GM19467 (cell line): ENCODE measurements at regions not wholly inside any gene's neighbourhood (a gene's known extent, or its start where the extent isn't known, plus 50 kb on each side); places are given as distances from the start of the nearest gene placed in this dataset.
"Not testable (repeated sequence)": the region's sequence is repeated elsewhere in the genome, so short reads cannot be mapped to it uniquely, and the experiment has no call there.

Experiments used
- ATAC-seq: cut with Tn5 transposase; IDR thresholded peaks from one replicate; pipeline ENCODE4 v1.9.1; 2021; ENCODE audit warnings: mild to moderate bottlenecking, moderate library complexity; ENCODE audit not compliant: unreplicated experiment

DNA sequence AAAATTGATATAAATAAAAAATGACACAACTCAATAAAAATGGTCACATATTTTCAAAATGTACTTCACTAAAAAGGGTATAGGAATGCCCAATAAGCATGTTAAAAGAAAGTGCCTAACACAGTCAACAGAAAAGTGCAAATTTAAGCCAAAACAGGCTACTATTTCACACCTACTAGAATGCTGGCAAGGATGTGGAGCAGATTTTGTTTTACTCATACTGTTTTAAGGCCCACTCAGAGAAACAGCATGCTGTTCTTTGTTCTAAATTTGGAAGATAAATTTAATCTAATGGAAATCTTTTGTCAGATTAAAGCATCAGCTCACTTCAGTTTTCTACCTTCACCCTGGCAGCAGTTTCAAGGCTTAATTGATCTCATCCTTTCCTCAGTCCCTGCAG, 576.8 kb upstream of the HS3ST1 start:
- no peak for ATAC-seq

DNA sequence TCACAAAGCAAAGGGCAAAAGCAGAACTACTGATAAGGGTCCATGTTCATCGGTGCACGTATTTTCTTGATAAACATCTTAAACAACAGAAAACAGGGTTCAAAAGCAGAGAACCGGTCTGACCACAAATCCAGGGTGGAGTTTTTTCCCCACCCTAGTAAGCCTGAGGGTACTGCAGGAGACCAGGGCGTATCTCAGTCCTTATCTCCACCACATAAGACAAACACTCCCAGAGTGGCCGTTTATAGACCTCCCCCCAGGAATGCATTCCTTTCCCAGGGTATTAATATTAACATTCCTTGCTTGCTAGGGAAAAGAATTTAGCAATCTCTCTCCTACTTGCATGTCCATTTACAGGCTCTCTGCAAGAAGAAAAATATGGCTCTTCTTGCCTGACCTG, 567.9 kb upstream of the HS3ST1 start:
- not testable (repeated sequence) for ATAC-seq

DNA sequence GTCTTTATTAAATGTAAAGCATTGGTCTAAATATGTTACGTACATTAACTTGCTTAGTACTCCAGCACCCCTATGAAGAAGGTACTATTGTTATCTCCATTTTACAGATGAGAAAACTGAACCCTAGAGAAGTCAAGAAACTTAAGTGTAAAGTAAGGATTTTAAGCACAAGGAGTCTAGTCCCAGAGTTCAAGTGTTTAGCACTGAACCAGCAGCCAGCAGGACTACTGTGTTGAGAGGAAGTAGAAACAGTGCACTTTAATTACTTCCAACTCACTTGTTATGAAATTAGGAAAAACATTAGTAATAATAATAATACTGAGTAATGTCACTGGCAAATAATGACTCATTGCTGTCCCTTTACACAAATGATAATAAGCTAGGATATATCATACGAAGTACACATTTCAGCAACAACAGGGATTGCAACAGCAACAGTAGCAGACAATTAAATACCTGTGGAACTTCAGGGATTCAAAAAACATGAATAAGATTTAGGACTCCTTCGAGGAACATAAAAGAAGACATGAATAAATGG, 548.1 kb upstream of the HS3ST1 start:
- no peak for ATAC-seq

DNA sequence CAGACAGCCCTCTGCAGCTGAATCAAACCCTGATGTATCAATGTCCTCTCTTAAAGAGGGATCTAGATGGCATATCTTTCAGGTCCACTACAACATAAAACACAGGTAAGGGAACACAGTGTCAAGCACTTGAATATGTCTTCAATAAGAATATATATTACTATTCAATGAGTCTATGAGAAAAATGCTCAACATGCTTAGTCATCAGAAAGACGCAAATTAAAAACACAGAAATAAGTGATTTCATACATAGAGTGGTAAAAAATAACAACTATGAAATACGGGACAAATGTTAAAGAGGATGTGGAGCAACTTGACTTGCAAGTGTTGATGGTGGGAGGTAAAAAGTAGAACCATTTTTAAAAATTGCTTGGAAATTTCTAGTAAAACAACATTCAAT, 544.6 kb upstream of the HS3ST1 start:
- no peak for ATAC-seq

DNA sequence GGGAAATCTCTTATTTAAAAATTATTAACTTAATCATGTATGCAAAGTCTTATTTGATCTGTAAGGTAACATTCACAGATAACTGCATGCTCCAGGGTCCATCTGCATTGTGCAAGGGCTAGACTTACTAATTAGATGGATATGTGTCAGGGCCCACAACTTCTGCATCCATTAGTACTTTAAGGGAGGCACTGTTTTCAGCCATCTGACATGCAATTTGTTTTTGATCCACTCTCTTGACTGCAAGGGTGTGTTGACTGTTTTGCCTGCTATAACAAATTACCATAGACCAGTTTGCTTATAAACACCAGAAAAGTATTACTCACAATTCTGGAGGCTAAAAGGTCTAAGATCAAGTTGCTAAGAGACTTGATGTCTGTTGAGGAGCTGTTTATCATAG, 542.1 kb upstream of the HS3ST1 start:
- no peak for ATAC-seq

DNA sequence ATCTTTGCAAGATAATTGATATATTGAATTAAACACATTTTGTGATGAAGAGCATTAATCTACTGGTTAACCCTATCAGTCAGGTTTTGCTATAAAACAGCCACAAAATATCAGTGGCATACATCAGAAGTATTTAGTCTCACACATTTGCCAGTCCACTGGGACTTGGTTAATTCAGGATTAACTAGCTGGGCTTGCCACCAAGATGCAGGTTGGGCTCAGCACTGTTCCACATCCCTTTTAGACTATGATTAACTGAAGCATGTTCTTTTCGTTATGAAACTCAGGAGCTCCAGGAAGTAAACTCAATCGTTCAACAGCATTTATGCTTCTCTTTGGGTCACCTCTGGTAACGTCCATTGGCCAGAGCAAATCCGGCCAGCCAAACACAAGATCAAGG, 538.1 kb upstream of the HS3ST1 start:
- ATAC-seq = no peak

DNA sequence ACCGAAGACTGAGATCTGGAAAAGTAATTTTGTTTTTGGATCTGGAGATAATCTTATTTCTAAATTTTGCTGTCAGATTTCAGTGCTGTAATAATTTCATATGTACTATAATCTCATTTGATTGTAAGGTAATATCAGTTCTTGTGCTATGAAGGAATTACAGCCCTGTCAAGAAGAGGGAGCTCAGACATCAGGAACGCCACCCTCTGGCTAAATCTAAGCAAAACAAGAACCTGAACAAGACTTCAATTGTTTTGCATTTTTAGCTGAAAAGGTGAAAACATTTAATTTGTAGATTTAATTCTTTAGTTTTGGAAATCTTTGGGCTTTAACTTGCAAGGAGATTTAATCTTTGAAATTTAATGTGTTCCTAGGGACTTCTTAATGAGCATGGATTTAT, 525.4 kb upstream of the HS3ST1 start:
- no peak for ATAC-seq

DNA sequence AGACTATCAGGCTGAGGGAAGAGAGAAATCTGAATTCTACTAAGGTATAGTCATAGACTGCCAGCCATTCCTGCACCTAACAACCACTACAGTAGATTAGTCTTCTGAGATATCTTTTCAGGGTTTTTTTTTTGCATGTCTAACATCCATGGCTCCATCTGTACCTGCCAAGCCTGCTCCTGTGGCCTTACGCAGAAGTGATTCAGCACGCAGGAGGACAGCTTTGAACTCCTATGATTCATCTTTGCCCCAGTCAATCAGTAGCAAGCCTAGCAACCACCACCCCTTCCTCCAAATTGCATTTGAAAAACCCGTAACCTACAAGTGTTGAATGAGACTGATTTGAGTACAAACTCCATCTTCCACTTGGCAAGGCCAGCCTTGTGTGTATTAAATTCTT, 520.7 kb upstream of the HS3ST1 start:
- ATAC-seq = no peak

DNA sequence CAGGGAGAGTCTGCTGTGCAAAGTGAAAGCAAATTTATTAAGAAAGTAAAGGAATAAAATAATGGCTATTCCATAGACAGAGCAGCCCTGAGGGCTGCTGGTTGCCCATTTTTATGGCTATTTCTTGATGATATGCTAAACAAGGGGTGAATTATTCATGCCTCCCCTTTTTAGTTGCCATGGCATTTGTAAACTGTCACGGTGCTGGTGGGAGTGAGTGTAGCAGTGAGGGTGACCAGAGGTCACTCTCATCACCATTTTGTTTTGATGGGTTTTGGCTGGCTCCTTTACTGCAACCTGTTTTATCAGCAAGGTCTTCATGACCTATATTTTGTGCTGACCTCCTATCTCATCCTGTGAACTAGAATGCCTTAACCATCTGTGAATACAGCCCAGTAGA, 518.9 kb upstream of the HS3ST1 start:
- ATAC-seq = not testable (repeated sequence)

DNA sequence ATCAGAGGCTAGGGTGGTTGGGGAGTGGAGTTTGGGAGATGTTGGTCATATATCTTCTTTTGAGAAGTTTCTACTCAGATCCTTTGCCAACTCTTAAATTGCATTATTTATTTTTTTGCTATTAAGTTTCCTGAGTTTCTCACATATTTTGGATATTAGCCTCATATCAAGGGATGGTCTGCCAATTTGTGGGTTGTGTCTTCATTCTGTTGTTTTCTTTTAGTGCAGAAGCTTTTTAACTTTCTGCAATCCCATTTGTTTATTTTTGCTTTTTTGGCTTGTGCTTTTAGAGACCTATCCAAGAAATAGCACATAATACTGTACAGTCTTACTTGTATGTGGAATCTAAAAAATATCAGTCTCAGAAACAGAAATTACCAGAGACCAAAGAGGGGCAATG, 509.2 kb upstream of the HS3ST1 start:
- ATAC-seq = no peak

DNA sequence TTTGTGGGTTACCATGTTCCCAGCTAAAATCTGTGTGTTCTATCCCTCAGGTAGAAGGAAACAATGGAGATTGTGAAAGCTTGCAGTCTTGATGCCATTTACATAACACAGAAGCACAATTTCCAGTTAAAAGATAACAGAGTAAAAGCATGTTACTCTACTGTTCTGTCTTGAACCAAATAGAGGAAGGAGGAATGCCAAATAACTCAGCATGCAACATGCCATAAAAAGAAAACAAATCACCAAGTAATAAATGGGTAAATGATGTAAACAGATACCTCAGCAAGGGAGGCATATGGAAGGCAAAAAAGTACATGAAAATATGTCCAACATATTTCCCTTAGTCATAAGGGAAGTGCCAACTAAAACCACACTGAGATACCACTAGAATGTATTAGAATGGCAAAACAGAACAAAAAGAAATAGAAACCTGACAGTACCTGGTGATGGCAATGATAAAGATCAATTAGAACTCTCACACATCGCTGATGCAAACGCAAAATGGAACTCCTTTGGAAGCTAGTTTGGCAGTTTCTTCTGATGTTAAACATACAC, 502.6 kb upstream of the HS3ST1 start:
- ATAC-seq = no peak

DNA sequence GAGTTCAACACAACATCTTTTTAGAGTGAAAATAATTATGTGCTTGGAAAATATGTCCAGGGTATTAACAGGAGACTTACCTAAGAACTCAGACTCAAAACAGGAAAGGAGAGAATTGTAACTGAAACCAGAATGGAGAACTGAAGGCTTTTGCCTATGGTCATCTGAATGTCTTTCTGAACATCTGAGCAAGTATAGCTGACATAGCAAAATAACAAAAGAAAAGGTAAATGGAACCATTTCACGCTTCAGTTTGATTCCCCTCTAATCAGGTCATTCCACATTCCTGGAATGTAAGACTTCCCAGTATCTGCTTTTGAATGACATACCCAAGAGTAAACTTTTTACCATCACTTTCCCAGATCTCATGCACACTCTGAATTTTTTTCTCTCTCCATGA, 500.4 kb upstream of the HS3ST1 start:
- no peak for ATAC-seq

DNA sequence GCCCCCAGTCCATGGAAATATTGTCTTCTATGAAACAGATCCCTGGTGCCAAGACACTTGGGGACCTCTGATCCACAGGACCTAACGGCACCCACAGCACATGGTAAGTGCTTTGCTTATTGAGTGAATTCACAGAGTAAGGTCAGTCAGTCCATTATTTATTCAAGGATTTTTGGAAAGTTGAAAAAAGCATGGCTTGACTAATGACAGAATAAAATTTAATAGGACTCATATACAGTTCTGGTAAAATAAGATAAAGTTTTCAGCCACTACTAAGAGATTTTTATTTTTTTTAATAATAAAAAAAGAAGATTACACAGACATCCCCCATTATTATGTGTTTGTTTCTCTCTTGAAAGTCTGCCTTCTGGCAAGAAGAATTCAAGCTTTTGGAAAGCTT, 490.6 kb upstream of the HS3ST1 start:
- ATAC-seq = no peak

DNA sequence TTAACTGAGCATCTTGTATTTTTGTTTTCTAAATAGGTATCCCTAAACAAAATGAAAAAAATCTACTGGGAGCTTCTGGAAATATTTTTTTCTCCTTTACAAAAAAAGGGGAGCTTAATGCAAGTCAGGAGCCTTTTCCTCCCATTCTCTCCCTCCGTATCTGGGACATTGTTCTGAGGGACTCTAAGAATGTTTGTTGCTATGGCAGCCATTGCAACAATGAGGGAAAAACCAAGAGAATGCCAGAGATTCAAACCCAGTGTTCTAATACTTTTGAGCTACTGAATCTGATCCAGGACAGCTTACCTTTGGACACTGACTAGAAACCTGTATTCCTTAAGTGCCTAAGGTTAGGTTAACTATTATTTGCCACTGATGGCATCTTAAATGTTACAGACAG, 485.7 kb upstream of the HS3ST1 start:
- ATAC-seq = no peak

DNA sequence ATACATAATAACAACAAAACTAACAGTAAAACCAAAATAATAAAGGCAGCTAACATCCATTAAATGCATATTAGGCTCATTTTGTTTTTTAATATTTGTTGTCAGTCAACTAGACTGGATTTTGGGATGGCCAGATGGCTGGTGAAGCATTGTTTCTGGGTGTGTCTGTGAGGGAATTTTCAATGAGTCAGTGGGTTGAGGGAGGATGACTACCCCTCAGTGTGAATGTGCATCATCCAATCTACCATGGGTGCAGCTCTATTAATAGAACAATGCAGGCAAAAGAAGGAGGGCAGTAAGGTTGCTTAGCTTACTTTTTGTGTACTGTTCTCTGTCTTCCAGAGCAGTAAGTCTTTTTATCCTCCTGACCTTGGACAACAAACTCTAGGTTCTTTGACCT, 484.2 kb upstream of the HS3ST1 start:
- no peak for ATAC-seq

DNA sequence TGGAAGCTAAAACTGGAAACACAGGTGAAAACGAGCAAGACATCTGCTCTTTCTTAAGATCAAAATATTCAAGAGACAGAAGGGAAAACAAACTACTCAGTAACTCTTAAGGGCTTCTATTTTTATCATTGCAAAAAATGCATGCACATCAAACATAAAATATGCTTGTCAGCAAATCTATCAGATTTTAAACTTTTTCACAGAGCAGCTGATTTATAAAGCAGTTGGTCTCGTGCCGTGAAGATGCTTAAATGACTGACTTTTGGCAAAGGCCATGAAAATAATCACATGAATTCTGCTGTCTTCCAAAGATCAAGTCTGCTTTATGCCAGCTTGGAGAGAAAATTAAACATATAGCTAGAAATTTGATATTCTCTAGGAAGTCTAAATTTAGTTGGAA, 482.1 kb upstream of the HS3ST1 start:
- no peak for ATAC-seq

DNA sequence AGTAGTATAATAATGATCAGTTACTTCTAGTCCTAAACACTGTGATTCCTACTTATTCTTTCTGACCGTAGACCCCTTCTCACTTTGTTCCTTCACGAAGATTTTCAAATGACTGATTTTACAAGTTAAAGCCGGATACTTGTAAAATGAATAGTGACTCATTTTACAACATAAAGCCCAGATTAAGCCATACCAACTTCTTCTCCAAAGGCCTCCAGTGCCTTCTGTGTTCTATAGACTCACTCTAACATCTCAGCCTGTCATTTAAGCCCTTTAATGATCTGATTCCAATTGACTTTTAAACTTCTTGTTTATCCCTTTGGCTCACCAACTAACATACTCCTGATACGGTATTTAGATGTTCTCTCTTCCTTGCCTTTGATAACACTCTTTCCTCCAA, 480.0 kb upstream of the HS3ST1 start:
- no peak for ATAC-seq

DNA sequence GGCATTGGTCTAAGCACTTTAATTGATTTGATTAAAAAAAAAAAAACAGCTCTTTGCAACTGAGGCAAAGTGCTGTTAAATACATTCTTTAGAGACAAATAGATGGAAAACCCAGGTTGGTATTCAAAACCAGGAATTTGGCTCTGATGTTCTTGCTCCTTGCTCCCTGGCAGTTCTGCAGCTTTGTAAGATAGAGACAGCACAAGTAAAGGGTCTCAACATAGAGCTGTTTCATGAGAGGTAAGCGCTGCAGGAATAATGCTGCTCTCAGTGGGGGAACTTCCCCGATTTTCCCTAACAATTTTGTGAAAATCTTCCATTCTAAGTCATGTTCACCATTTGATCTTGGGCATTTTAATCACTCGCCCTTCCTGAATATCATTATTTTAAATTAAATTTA, 479.5 kb upstream of the HS3ST1 start:
- ATAC-seq = no peak

DNA sequence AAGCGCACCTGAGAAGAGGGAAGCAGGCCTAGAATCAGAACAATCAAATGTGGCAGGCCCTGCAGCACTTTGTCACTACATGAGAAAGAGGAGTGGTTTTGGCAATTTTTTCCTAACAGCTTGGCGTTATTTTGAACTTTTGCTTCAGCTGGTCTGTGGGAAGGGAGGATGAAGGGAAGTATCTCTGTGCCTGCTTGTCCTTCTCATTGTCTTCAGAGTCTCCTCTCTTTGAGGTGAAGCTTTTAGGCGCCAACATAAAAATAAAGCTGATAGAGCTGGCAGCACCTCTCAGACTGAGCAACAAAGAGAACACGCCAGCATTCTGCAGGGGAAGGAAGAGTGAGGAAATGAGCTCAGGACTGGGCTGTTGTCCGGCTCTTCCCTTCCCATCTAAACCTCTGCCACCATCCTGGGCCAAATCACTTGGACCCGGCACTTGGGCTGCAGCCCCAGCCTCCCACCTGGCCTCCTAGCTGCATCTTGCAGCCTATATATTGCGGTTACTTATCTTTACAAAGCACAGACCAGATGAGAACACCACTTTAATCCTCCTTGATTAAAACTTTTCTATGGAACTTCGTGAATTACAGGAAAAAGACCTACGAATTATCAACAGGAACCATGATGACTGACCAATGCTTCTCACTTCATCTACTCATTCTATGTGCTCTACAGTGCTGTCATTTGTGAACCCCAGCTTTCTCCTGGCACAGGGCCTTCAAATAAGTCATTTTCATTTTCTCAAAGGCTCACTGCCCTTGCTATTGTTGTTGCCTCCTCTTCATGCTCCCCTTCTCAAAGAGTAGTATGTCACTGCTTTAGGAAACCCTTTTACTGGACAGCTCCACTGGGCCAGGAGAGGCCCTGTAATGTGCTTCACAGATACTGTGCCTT, 476.4 kb upstream of the HS3ST1 start:
- ATAC-seq = no peak

DNA sequence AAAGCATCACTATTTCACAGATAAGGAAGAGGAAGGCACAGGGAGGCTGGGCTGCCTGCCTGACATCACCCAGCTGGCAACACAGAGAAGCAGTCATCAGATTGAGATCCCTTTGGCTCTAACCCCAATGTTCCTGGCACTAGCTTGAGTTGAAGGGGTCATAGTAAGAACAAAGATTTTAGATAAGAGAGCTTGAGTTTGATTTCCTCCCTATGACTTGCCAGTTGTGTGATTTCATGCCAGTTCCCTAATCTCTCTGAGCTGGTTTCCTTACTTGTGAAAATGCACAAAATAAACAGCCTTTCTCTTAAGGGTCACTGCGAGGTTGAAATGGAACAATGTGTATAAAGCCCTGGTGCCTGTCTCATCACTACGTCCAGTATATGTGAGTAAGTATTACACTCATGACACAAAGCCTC, 475.4 kb upstream of the HS3ST1 start:
- ATAC-seq = no peak

DNA sequence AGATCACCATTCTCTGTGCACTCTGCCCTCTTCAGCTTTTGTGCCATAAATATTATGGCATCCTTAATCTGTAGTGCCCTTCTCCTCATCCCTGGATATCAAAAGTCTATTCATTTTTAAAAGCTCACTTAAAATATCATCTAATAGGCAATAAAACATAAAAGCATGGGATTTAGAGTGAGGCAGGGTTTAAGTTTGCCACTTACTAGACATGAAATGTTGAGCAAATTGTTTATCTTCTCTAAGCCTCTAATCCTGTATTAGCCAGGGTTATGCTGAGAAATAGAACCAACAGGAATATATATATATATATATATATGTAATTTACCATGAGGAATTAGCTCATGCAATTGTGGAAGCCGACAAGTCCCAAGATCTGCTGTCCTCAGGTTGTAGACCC, 472.4 kb upstream of the HS3ST1 start:
- no peak for ATAC-seq

DNA sequence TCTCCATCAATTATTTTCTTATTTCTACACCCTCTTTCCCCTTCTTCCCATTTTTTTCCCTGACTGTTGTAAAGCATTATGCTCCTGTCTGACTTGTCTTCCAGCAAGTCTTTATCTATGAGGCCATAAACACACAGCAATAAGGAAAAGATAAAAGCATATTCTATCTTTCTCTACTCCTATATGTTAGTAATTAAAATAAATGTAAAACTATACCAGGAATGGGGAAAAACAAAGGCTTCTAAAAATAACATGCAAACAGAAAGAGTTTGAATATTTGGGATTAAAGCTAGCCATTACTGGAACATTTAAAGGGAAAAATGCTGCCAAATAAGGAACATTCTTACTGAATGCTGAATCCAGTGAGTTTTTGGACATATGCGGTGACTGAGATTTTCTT, 471.7 kb upstream of the HS3ST1 start:
- no peak for ATAC-seq

DNA sequence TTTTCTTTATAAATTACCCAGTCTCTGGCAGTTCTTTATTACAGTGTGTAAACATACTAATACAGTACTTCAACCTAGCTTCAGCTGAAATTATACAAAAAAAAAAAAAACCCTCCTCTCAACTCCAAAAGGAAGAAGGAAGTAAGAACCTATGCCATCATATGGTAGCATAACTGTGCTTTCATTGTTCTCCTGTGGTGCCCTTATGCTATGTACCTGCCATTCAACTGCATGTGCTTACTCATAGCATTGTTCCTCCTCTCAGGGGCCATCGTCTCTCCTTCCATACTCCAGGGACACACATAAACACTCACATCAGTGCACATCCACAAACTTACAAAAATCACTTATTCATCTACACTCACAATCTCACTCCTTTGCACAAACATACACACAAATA, 470.1 kb upstream of the HS3ST1 start:
- ATAC-seq = no peak
